ENCODE measurements at regions not wholly inside any gene's neighbourhood (a gene's known extent, or its start where the extent isn't known, plus 50 kb on each side); places are given as distances from the start of the nearest gene placed in this dataset.

- TF ChIP-seq CTCF (IDR thresholded peaks at IDR 0.05): no peak
- TF ChIP-seq POLR2A (IDR thresholded peaks at IDR 0.05): no peak
Observed at GRCh38 chr6:170085475-170086401, 205.1 kb downstream of the DLL1 start.
